RPMI8226 (cell line): ENCODE measurements at regions not wholly inside any gene's neighbourhood (a gene's known extent, or its start where the extent isn't known, plus 50 kb on each side); places are given as distances from the start of the nearest gene placed in this dataset.
"Not testable (repeated sequence)": the region's sequence is repeated elsewhere in the genome, so short reads cannot be mapped to it uniquely, and the experiment has no call there.

Source experiments
- DNase-seq: peaks from one replicate; pipeline ENCODE4 v3.0.0-alpha.2; 2015

DNA sequence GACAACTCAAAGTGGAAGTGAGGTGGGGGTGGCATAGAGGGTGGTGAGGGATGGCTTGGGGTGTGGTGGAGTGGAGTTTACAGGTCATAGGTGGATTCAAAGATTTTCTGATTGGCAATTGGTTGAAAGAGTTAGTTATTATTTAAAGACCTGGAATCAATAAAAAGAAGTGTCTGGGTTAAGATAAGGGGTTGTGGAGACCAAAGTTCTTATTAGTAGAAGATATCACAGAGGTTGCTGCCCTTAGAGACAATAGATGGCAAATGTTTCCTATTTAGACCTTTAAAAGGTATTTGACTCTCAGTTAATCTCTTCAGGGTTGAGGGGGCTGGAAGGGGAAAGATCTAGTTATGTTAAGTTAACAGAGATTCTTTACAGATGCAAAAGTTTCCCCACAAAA lies 412.3 kb upstream of the TBL1XR1 start:
- no peak for DNase-seq

DNA sequence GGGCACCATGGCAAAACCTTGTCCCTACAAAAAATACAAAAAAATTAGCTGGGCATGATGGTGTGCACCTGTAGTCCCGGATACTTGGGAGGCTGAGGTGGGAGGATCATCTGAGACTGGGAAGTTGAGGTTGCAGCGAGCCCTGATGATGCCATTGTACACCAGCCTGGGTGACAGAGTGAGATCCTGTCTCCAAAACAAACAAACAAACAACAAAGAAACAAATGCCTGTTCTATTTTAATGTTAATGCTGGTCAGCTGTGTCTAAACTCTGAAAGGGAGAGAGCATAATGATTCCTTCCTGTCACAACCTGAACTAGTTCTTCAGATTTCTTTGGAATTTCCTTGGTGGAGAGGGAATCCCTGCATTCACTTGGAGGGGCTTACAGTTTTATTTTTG lies 413.0 kb upstream of the TBL1XR1 start:
- no peak for DNase-seq

DNA sequence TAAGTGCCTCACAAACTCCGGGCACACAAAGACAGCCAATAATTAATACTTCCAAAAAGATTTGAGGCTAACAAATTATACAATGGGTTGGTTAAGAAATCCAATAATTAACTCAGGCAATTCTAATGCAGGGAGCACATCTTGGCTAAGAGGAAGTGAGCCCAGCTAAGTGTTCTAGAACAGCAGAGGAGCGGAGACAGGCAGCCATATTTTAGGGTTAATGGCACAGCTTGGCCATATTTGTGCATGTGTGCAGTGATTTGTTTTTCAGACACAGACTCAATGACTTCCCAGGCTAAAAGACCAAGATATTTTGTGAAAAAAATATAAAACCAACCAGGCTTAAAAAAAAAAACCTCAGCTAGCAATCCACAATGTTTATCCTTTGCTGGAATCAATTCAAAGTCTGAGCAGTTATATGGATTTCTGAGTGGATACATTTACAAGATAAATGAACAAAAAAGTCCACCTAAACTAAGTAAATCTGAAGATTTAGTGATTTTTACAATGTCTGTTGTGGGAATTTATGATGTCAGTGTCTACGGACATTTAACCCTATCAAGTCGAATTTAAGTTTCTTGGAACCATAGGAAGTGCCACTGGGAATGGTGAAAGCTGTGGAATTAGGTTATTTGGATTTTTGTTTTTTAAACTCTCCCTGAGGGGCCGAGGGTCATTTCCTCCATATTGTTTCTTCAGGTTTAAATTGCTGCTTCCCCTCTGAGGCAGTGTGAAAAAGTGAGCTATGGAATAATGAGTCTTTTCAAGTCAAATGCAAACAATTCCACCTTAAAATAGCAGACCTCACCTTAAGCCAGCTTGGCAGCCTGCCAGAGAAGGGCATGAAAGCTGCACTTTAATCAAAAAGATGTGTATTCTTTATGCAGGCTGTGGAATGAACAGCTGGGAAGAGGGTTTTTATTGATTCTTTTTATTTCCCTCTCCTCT lies 413.7 kb upstream of the TBL1XR1 start:
- peak; percentile 95 for DNase-seq

- no peak for DNase-seq
These were observed 414.6 kb upstream of the TBL1XR1 start for GRCh38 chr3:177611752-177612334.

DNA sequence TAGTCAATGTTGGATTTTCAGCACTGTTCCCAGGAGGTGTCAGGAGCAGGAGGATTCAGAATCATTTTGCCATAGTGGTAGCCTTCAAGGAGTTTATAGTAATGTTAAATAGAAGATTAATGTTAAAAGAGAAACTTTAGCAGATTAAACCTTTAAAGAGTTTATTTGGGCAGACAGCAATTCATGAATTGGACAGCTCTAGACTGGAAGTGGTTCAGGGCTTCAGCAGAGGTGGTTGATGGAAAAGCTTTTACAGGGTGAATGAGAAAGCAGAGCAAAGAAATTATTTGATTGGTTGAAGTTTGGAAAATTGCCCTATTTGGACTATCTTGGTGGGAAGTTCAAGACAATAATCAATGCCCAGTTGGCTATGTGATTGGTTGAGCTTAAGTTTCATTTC lies 416.6 kb upstream of the TBL1XR1 start:
- DNase-seq, result no peak

GRCh38 chr3:177615015-177615414 lies 417.7 kb upstream of the TBL1XR1 start:
- DNase-seq, result peak; percentile 97

DNA sequence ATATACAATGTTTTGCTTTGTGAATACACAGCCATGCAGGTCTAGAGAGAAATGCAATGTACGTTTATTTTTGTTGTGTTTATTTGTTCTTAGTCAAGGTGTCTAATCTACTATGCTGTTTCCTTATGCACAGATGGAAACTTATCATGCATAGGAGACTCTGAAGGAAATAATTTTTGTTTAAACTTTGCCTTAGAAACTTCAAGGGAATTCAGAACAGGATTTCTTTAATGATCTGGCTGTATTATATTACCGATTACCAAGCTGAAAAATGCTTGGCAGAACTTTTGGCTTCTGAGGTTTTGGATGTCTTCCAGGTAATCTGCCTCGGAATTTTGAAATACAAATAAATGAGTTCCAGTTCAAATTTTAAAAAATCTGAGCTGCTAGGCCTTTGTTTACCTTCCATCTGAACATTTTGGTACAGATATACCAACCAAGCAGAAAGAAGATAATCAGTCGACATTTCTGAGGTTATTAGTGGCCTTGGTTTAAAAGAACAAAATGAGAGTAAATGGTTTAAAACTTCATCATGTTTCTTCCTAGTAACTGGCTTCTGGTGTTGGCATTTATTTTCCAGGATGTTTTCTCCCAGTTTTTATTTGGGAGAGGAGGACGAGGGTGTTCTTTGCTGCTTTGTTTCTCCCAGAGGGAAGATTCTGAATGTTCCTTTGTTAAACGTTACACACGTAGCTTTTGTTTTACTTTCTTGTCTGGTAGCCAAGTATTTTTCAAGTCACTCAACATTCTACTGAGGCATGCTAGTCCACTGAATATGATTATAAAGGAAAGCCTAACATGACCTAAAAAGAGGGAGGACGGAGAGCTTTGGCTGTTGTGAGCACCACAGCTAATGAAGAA lies 421.8 kb upstream of the TBL1XR1 start:
- peak; percentile 51 for DNase-seq

DNA sequence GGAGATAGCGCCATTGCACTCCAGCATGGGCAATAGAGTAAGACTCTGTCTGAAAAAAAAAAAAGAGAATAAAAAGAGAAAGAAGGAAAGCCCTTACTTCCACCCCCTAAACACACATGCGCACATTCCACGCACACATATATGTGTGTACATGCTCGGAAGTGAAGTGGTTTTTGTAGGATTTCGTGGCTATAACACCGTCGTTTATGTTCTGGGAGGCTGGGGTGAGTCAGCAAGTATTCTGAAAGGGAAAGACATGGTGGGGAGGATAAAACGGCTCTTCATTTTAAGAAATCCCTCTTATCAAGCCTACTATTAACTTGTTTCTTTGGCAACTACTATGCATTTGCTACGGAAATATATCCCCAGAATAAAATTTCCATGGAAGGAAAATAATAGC lies 422.8 kb upstream of the TBL1XR1 start:
- DNase-seq, result no peak

- no peak for DNase-seq
These were observed 425.2 kb upstream of the TBL1XR1 start for GRCh38 chr3:177622520-177622919.

GRCh38 chr3:177622982-177623617 lies 425.8 kb upstream of the TBL1XR1 start:
- DNase-seq, result no peak

DNA sequence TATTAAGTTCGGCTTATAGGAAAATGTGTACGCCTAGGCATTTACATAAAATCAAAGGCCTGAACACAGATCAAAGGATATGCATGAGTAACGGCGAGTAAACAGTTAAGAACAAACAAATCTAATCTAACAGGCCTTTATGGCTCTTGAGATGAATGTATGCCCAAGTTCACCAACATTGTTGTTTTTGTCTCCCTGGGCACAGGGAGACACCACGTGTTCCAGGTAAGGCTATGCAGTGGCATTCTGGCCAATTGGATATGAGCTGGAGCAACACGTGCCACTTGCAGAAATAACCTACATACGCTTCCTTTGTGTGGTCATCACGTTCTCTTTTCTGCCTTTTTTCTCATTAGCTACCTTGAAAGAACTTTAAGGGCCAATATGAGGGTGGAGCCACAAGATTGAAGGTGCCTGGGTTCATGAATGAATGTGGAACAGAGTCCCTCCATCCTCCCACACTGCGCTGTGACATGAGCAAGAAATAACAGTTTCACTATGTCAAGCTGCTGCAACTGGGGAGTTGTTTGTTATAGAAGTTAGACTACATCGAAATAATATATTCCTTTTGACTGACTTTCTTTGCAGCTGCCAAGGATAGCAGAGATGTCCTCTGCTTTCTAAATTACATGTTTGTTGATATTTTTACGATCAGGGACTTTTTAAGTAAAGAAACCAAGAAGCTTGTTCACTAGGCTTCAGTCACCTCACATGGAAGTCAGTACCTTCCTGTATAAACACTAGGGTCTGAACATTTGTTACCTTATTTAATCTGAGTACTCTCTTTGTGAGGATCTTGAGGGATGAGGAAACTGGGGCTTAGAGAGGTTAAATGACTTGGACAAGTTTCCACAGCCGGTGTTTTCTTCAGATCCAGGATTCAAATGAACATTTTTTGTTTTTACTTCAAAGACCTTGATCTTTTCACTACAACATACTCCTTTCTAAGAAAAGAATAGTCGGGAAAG lies 427.5 kb upstream of the TBL1XR1 start:
- no peak for DNase-seq

GRCh38 chr3:177626045-177626444 lies 428.8 kb upstream of the TBL1XR1 start:
- DNase-seq, result no peak

GRCh38 chr3:177628095-177628719 lies 430.9 kb upstream of the TBL1XR1 start:
- DNase-seq, result not testable (repeated sequence)

- no peak for DNase-seq
These were observed 432.0 kb upstream of the TBL1XR1 start for GRCh38 chr3:177629276-177629675.

- no peak for DNase-seq
These were observed 436.5 kb upstream of the TBL1XR1 start for GRCh38 chr3:177633671-177634207.

GRCh38 chr3:177635601-177636106 lies 438.4 kb upstream of the TBL1XR1 start:
- not testable (repeated sequence) for DNase-seq

DNA sequence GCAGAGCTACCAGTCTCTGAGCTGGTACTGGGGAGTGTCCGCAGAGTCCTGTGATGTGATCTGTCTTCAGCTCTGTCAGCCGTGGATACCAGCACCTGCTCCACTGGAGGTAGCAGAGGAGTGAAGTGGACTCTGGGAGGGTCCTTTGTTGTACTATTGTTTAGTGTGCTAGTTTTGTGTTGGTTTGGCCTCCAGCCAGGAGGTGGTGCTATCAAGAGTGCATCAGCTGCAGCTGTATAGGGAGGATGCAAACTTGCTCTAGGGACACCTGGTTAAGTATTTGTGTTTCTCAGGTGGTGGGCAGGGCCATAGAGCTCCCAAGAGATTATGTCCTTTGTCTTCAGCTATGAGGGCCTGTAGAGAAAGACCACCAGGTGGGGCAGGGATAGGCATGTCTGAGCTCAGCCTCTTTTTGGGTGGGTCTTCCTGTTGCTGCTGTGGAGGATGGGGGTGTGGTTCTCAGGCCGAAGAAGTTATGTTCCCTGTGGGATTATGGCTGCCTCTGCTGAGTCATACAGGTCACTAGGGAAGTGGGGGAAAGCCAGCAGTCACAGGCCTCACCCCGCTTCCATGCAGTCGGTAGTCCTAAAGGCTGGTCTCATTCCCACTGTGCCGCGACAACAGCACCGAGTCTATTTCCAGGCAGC lies 443.2 kb upstream of the TBL1XR1 start:
- peak; percentile 47 for DNase-seq

- DNase-seq, result no peak
These were observed 443.9 kb upstream of the TBL1XR1 start for GRCh38 chr3:177641206-177641605.

GRCh38 chr3:177642042-177642803 lies 444.9 kb upstream of the TBL1XR1 start:
- DNase-seq, result peak; percentile 14
